Right lung (tissue), 2 donors: ENCODE measurements at regions not wholly inside any gene's neighbourhood (a gene's known extent, or its start where the extent isn't known, plus 50 kb on each side); places are given as distances from the start of the nearest gene placed in this dataset.
"Not testable (repeated sequence)": the region's sequence is repeated elsewhere in the genome, so short reads cannot be mapped to it uniquely, and the experiment has no call there.

Source experiments
- DNase-seq, 2 donors: peaks; one replicate each; pipeline ENCODE4 v3.0.0-alpha.2; 2013

- DNase-seq: no peak
Observed at GRCh38 chr12:91741932-91742331, 403.7 kb downstream of the BTG1 start.

GRCh38 chr12:91733846-91734245 is 411.8 kb downstream of the BTG1 start:
- not testable (repeated sequence) for DNase-seq

DNA sequence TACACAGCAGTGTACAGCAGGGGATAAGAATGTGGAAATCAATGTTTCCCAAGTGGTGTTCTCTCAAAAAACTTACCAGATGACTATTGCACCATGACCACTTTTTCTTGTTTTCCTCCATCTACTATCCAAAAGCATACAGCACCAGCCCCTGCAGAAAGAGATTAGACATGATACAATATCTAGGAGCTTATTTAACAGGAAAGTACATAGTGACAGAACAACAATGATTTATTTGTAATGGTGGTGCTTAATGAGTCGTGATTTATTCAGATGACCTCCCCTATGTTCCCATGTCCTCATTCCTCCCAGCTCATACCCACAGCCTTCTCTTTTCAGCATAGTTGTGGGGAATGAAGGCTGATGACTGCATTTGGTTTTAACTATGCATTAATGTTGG is 413.6 kb downstream of the BTG1 start:
- no peak for DNase-seq

DNA sequence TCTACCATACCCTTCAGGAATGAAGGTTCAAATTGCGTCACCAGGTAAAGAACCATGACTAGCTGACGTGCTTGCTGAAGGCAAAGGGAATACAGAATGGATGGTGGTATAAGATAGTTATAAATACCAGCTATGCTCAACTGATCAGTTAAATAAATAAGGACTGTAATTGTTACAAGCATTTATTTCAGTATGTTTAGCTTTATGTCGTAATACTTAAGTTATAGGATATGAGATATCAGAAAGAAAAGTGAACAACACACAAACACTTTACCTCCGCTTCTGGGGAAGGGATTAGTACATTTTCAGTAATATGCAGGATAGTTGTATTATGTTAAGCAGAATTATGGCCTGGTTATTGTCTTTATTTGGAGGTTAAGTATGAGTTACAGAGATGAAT is 416.1 kb downstream of the BTG1 start:
- no peak for DNase-seq

- peak; percentile 50 to 61 for DNase-seq
Observed at GRCh38 chr12:91723191-91723590, 422.5 kb downstream of the BTG1 start.

GRCh38 chr12:91722072-91722471 is 423.6 kb downstream of the BTG1 start:
- DNase-seq: no peak

- DNase-seq: no peak
Observed at GRCh38 chr12:91721023-91721422, 424.6 kb downstream of the BTG1 start.

DNA sequence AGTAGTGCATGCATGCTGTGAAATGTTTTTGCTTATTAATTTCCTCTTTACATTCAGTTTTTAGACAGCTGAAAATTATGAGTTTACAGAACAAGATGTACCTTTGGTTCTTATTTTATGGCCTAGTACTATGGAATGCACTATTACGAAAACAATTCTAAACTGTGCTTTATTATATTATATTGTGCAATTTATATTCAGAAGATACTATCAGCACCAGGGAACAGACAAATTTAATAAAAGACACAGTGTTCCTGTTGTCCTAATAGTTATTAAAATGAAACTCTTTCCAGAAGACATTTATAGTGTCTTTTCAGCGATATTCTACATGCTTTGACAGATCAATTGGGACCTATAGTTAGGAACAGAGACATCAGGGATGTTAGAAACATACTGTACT is 427.3 kb downstream of the BTG1 start:
- DNase-seq: no peak

GRCh38 chr12:91717804-91718203 is 427.8 kb downstream of the BTG1 start:
- DNase-seq: no peak

- DNase-seq: not testable (repeated sequence)
Observed at GRCh38 chr12:91711925-91712324, 433.7 kb downstream of the BTG1 start.

- DNase-seq: peak; percentile 52 to 68
Observed at GRCh38 chr12:91706466-91706865, 439.2 kb downstream of the BTG1 start.

GRCh38 chr12:91704446-91704845 is 441.2 kb downstream of the BTG1 start:
- DNase-seq: no peak

GRCh38 chr12:91703491-91704283 is 442.0 kb downstream of the BTG1 start:
- peak in 1 of 2 donors; percentile 51 for DNase-seq

GRCh38 chr12:91702843-91703425 is 442.7 kb downstream of the BTG1 start:
- peak; percentile 45 to 52 for DNase-seq

- DNase-seq: no peak
Observed at GRCh38 chr12:91695964-91696363, 449.7 kb downstream of the BTG1 start.

GRCh38 chr12:91695406-91695805 is 450.2 kb downstream of the BTG1 start:
- DNase-seq: not testable (repeated sequence)

- DNase-seq: no peak
Observed at GRCh38 chr12:91690531-91690930, 455.1 kb downstream of the BTG1 start.

- no peak for DNase-seq
Observed at GRCh38 chr12:91687052-91688017, 458.3 kb downstream of the BTG1 start.

DNA sequence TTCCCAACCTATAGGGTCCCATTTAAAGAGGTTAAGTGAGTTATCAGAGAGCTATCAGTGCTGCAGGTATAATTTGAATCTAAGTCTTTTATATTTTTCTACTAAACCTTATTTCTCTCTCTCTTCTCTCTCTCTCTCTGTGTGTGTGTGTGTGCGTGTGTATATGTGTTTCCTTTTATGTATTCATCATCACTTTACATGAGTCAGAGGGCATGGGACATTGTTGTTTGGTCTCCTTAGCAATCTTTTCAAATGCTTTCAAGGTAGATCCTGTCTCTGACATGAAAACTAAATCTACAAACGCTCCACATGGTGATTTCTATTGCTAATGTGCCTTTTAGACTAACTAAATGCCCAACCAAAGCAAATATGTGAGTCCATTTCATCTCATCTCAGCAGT is 459.7 kb downstream of the BTG1 start:
- DNase-seq: no peak

- DNase-seq: no peak
Observed at GRCh38 chr12:91681751-91682150, 463.9 kb downstream of the BTG1 start.

- no peak for DNase-seq
Observed at GRCh38 chr12:91680864-91681263, 464.8 kb downstream of the BTG1 start.

DNA sequence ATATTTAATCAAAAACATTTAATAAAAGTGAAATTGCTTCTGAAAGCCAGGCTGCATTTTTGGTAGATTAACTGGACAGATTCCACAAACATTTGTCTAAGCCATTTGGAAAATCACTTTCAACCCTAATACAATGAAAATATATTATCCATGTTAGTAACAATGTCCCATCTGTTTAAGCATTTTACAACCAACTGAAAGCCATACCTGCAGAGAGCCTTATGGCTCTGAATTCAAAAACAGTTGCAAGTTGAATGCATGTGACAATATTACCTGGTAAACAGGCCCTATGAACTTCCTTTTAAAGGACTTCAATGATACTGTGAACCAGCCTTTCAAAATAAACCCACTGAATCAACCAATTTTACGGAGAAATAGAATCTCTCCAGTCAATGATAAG is 468.1 kb downstream of the BTG1 start:
- no peak for DNase-seq
